ENCODE measurements at regions not wholly inside any gene's neighbourhood (a gene's known extent, or its start where the extent isn't known, plus 50 kb on each side); places are given as distances from the start of the nearest gene placed in this dataset.

GRCh38 chr3:194877291-194878119 lies 191.8 kb downstream of the FAM43A start:
- peaks cover 25% of the 10 kb centered on the region for H3K27me3 Mint-ChIP-seq (ENCODE audit: unreplicated experiment)
- no peak overlapping the region for H3K27ac Mint-ChIP-seq (ENCODE audit: unreplicated experiment)
- no peak overlapping the region for H3K4me3 Mint-ChIP-seq (ENCODE audit: unreplicated experiment)
- H3K9me3 Mint-ChIP-seq (ENCODE audit: unreplicated experiment) = peaks cover 22% of the 10 kb centered on the region
- no peaks in the 10 kb centered on the region for H3K36me3 Mint-ChIP-seq (ENCODE audit: unreplicated experiment)
- peaks cover 76% of the 10 kb centered on the region for H3K4me1 Mint-ChIP-seq (ENCODE audit: low read depth, unreplicated experiment)
- DNase-seq = no peak
- no peak for TF ChIP-seq CTCF (IDR thresholded peaks at IDR 0.05; ENCODE audit: partially characterized antibody, unreplicated experiment)

GRCh38 chr3:194879126-194879877 lies 193.6 kb downstream of the FAM43A start:
- Mint-ChIP-seq H3K4me1 (ENCODE audit: low read depth, unreplicated experiment) (peaks cover 62% of the 10 kb centered on the region), H3K4me3 (ENCODE audit: unreplicated experiment) (peak overlapping the region; percentile 28), H3K27me3 (ENCODE audit: unreplicated experiment) (peaks cover 30% of the 10 kb centered on the region), H3K27ac (ENCODE audit: unreplicated experiment) (no peak overlapping the region), H3K9me3 (ENCODE audit: unreplicated experiment) (peaks cover 23% of the 10 kb centered on the region), H3K36me3 (ENCODE audit: unreplicated experiment) (peaks cover 12% of the 10 kb centered on the region)
- DNase-seq = no peak
- TF ChIP-seq CTCF (IDR thresholded peaks at IDR 0.05; ENCODE audit: partially characterized antibody, unreplicated experiment) = no peak

- peaks cover 12% of the 10 kb centered on the region for H3K36me3 Mint-ChIP-seq (ENCODE audit: unreplicated experiment)
- peaks cover 23% of the 10 kb centered on the region for H3K9me3 Mint-ChIP-seq (ENCODE audit: unreplicated experiment)
- DNase-seq = peak; percentile 77
- peaks cover 58% of the 10 kb centered on the region for H3K4me1 Mint-ChIP-seq (ENCODE audit: low read depth, unreplicated experiment)
- peak overlapping the region; percentile 50 for H3K4me3 Mint-ChIP-seq (ENCODE audit: unreplicated experiment)
- H3K27me3 Mint-ChIP-seq (ENCODE audit: unreplicated experiment) = peaks cover 28% of the 10 kb centered on the region
- H3K27ac Mint-ChIP-seq (ENCODE audit: unreplicated experiment) = peak overlapping the region; percentile 57
- no peak for TF ChIP-seq CTCF (IDR thresholded peaks at IDR 0.05; ENCODE audit: partially characterized antibody, unreplicated experiment)
Observed at GRCh38 chr3:194879991-194880939, 194.6 kb downstream of the FAM43A start.

- peak overlapping the region; percentile 58 for H3K4me3 Mint-ChIP-seq (ENCODE audit: unreplicated experiment)
- no peak for TF ChIP-seq CTCF (IDR thresholded peaks at IDR 0.05; ENCODE audit: partially characterized antibody, unreplicated experiment)
- H3K27ac Mint-ChIP-seq (ENCODE audit: unreplicated experiment) = peak overlapping the region; percentile 57
- H3K9me3 Mint-ChIP-seq (ENCODE audit: unreplicated experiment) = peaks cover 18% of the 10 kb centered on the region
- H3K36me3 Mint-ChIP-seq (ENCODE audit: unreplicated experiment) = peaks cover 12% of the 10 kb centered on the region
- H3K27me3 Mint-ChIP-seq (ENCODE audit: unreplicated experiment) = peaks cover 29% of the 10 kb centered on the region
- DNase-seq = no peak
- H3K4me1 Mint-ChIP-seq (ENCODE audit: low read depth, unreplicated experiment) = peaks cover 48% of the 10 kb centered on the region
Observed at GRCh38 chr3:194880940-194881925, 195.6 kb downstream of the FAM43A start.

Data from glutamatergic neuron (in vitro differentiated cells).